ENCODE measurements at regions not wholly inside any gene's neighbourhood (a gene's known extent, or its start where the extent isn't known, plus 50 kb on each side); places are given as distances from the start of the nearest gene placed in this dataset.

- DNase-seq (ENCODE audit: low read depth, low spot score) = no peak
These were observed 372.0 kb downstream of the ZIC4 start for GRCh38 chr3:147034359-147034758.

GRCh38 chr3:147030274-147030673 is 376.1 kb downstream of the ZIC4 start:
- no peak for DNase-seq (ENCODE audit: low read depth, low spot score)

GRCh38 chr3:147015334-147015733 is 391.0 kb downstream of the ZIC4 start:
- DNase-seq (ENCODE audit: low read depth, low spot score) = peak; percentile 30

- no peak for DNase-seq (ENCODE audit: low read depth, low spot score)
These were observed 397.5 kb downstream of the ZIC4 start for GRCh38 chr3:147008886-147009285.

- no peak for DNase-seq (ENCODE audit: low read depth, low spot score)
These were observed 397.9 kb downstream of the ZIC4 start for GRCh38 chr3:147008458-147008857.

- DNase-seq (ENCODE audit: low read depth, low spot score) = no peak
These were observed 398.6 kb downstream of the ZIC4 start for GRCh38 chr3:147007736-147008245.

GRCh38 chr3:147002721-147003120 is 397.6 kb upstream of the PLSCR5 start:
- no peak for DNase-seq (ENCODE audit: low read depth, low spot score)

GRCh38 chr3:147000274-147000673 is 395.1 kb upstream of the PLSCR5 start:
- no peak for DNase-seq (ENCODE audit: low read depth, low spot score)

GRCh38 chr3:146991907-146992306 is 386.8 kb upstream of the PLSCR5 start:
- DNase-seq (ENCODE audit: low read depth, low spot score) = no peak

- no peak for DNase-seq (ENCODE audit: low read depth, low spot score)
These were observed 370.3 kb upstream of the PLSCR5 start for GRCh38 chr3:146975476-146975875.

- DNase-seq (ENCODE audit: low read depth, low spot score) = no peak
These were observed 369.9 kb upstream of the PLSCR5 start for GRCh38 chr3:146975032-146975431.

- DNase-seq (ENCODE audit: low read depth, low spot score) = no peak
These were observed 368.9 kb upstream of the PLSCR5 start for GRCh38 chr3:146974001-146974400.

GRCh38 chr3:146972726-146973125 is 367.6 kb upstream of the PLSCR5 start:
- DNase-seq (ENCODE audit: low read depth, low spot score) = no peak

GRCh38 chr3:146970236-146970635 is 365.1 kb upstream of the PLSCR5 start:
- no peak for DNase-seq (ENCODE audit: low read depth, low spot score)

- no peak for DNase-seq (ENCODE audit: low read depth, low spot score)
These were observed 364.2 kb upstream of the PLSCR5 start for GRCh38 chr3:146969356-146969755.

- peak; percentile 7 for DNase-seq (ENCODE audit: low read depth, low spot score)
These were observed 363.1 kb upstream of the PLSCR5 start for GRCh38 chr3:146968204-146968651.

- DNase-seq (ENCODE audit: low read depth, low spot score) = no peak
These were observed 362.6 kb upstream of the PLSCR5 start for GRCh38 chr3:146967783-146968182.

GRCh38 chr3:146966124-146966523 is 361.0 kb upstream of the PLSCR5 start:
- no peak for DNase-seq (ENCODE audit: low read depth, low spot score)

- peak; percentile 1 for DNase-seq (ENCODE audit: low read depth, low spot score)
These were observed 348.4 kb upstream of the PLSCR5 start for GRCh38 chr3:146953511-146953981.

GRCh38 chr3:146948985-146949384 is 343.8 kb upstream of the PLSCR5 start:
- no peak for DNase-seq (ENCODE audit: low read depth, low spot score)

- DNase-seq (ENCODE audit: low read depth, low spot score) = no peak
These were observed 343.0 kb upstream of the PLSCR5 start for GRCh38 chr3:146948186-146948585.

- DNase-seq (ENCODE audit: low read depth, low spot score) = no peak
These were observed 324.6 kb upstream of the PLSCR5 start for GRCh38 chr3:146929696-146930095.

- DNase-seq (ENCODE audit: low read depth, low spot score) = peak; percentile 2
These were observed 323.4 kb upstream of the PLSCR5 start for GRCh38 chr3:146928421-146929059.

GRCh38 chr3:146921693-146922092 is 316.5 kb upstream of the PLSCR5 start:
- no peak for DNase-seq (ENCODE audit: low read depth, low spot score)

Measured in ELF-1 (cell line).